IPS-18a (cell line): ENCODE measurements at regions not wholly inside any gene's neighbourhood (a gene's known extent, or its start where the extent isn't known, plus 50 kb on each side); places are given as distances from the start of the nearest gene placed in this dataset.

ENCODE experiments used
- H3K27ac ChIP-seq: one replicate; pipeline ENCODE4 v1.5.1; 2013; ENCODE audit warnings: low read length
- H3K27me3 ChIP-seq: one replicate; pipeline ENCODE4 v1.6.1; 2013; ENCODE audit warnings: mild to moderate bottlenecking, low read length; ENCODE audit not compliant: control insufficient read depth, insufficient read depth
- H3K36me3 ChIP-seq: one replicate; pipeline ENCODE4 v1.6.1; 2013; ENCODE audit warnings: low read depth, low read length; ENCODE audit not compliant: control insufficient read depth
- H3K4me1 ChIP-seq: one replicate; pipeline ENCODE4 v1.6.1; 2013; ENCODE audit warnings: low read depth, low read length; ENCODE audit not compliant: control insufficient read depth
- H3K4me3 ChIP-seq: one replicate; pipeline ENCODE4 v1.5.1; 2013; ENCODE audit warnings: low read length
- H3K9ac ChIP-seq: one replicate; pipeline ENCODE4 v1.6.1; 2013; ENCODE audit warnings: mild to moderate bottlenecking, low read length, moderate library complexity
- H3K9me3 ChIP-seq: one replicate; pipeline ENCODE4 v1.6.1; 2013; ENCODE audit warnings: low read depth, low read length; ENCODE audit not compliant: control insufficient read depth

DNA sequence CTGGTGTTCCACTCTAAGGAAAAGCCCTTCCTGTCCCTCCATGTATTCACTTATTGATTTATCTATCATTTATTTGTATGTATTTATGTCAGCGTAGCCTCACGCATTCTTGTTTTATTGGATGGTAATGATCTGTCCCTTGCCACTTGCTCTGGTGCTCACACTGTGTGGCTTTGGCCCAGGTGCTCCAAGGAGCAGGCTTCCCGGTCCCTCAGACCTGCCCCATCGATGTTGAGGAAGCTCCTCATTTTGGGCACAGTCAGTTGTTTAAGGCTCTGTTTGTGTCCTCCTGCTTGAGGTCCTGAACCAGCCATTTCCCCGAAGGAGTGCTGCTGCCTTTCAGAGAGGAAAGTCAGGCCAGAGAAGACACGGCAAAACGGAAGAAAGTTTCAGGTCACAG lies 1485.4 kb downstream of the TBC1D22A start:
- Histone ChIP-seq H3K4me1 (no peaks in the 10 kb centered on the region), H3K27me3 (no peaks in the 10 kb centered on the region), H3K4me3 (no peak overlapping the region), H3K9me3 (no peaks in the 10 kb centered on the region), H3K27ac (no peak overlapping the region), H3K36me3 (no peaks in the 10 kb centered on the region), H3K9ac (no peak overlapping the region)

DNA sequence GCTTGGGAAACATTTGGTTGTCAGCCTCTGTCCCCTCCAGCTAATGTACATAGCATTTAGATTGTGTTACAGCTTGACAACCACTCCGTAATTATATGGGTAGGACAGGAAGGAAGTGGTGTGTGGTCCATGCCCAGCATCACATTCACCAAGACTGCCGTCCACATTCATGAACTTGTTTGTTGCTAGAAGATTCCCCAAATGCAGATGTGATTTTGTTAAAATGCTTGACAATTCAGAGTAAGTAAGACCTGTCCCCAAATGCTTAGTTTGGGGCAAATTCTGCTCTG lies 1482.7 kb downstream of the TBC1D22A start:
- H3K4me3 ChIP-seq = no peak overlapping the region
- H3K9me3 ChIP-seq = no peaks in the 10 kb centered on the region
- peaks cover 3% of the 10 kb centered on the region for H3K4me1 ChIP-seq
- H3K27ac ChIP-seq = no peak overlapping the region
- H3K27me3 ChIP-seq = no peaks in the 10 kb centered on the region
- no peak overlapping the region for H3K9ac ChIP-seq
- no peaks in the 10 kb centered on the region for H3K36me3 ChIP-seq

DNA sequence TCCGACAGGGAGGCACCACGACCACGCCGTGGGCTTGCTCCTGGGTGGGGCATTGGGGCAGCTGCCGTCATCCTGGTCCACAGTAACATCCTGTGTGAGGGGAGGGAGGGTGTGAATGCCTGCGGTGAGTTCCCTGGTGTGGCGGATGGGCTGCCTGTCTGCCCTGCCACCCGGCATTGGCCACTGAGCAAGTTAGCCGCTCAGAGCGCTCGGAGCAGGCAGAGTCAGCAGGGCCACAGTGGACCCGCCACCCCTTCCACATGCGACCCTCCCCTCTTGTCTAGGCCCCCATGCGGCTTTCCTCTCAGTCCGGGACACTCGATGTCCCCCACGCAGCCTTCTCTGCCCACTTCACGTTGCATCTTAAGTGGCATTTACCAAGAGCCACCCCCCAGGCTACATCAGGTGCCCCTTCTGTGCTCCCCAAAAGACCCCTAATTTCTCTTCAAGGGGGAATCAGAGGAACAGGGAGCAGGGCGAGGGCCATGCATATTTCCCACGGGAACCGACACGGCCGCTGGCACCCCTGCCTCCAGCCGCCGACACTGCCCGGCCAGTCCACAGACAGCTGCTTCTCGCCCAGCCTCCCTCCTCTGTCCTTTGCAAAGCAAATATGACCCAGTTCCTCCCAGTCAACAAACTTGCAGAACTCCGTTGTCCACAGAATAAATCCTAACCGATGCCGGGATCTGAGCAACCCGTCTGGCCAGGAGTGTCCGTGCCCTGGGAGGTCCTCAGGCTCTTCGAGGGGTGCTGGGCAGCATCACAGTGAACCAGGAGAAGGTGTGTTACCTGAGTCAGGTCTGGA lies 1482.1 kb downstream of the TBC1D22A start:
- H3K9me3 ChIP-seq = no peaks in the 10 kb centered on the region
- H3K4me3 ChIP-seq = no peak overlapping the region
- no peak overlapping the region for H3K27ac ChIP-seq
- H3K9ac ChIP-seq = no peak overlapping the region
- peaks cover 9% of the 10 kb centered on the region for H3K4me1 ChIP-seq
- H3K27me3 ChIP-seq = no peaks in the 10 kb centered on the region
- H3K36me3 ChIP-seq = no peaks in the 10 kb centered on the region

DNA sequence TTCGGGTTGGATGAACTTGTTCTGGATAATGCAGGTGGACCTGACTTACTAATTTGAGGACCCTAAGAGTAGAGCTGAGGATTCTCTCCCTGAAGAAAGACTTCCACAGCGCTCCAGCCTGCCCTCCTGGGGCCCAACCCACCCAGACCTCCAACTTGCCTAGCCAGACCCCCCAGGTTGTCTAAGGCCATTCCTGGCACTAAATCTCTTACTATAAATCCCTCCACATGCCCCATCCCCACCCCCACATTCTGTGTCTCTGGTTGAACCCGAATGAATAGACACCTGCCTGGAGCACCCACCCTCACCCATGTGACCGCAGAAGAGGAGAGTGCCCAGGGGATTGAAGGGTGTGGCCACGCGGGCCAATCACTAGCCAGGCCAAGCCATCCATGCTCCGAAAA lies 1480.0 kb downstream of the TBC1D22A start:
- no peaks in the 10 kb centered on the region for H3K9me3 ChIP-seq
- H3K4me1 ChIP-seq = peaks cover 10% of the 10 kb centered on the region
- H3K27ac ChIP-seq = no peak overlapping the region
- H3K9ac ChIP-seq = no peak overlapping the region
- H3K4me3 ChIP-seq = no peak overlapping the region
- H3K27me3 ChIP-seq = peaks cover 5% of the 10 kb centered on the region
- H3K36me3 ChIP-seq = no peaks in the 10 kb centered on the region

DNA sequence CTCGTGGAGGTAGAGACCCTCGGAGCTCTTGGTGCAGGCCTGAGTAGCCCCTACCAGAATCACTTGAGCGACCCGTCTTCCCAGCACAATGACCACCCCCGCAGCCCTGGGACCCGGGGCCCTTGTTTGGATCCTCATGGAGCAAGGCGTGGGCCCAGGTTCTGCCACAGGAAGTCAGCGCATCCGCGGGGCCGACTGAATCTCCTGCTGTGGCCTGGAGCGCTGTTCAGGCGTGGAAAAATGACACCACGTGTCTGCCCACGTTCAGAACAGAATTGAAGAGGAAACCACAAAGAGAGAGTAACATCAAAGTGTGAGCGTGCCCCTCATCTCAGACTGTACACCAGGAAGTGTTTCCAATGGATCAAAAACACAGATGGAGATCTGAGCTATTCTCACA lies 1479.2 kb downstream of the TBC1D22A start:
- no peaks in the 10 kb centered on the region for H3K9me3 ChIP-seq
- peaks cover 10% of the 10 kb centered on the region for H3K4me1 ChIP-seq
- H3K27ac ChIP-seq = no peak overlapping the region
- H3K4me3 ChIP-seq = no peak overlapping the region
- peaks cover 5% of the 10 kb centered on the region for H3K27me3 ChIP-seq
- no peaks in the 10 kb centered on the region for H3K36me3 ChIP-seq
- no peak overlapping the region for H3K9ac ChIP-seq

DNA sequence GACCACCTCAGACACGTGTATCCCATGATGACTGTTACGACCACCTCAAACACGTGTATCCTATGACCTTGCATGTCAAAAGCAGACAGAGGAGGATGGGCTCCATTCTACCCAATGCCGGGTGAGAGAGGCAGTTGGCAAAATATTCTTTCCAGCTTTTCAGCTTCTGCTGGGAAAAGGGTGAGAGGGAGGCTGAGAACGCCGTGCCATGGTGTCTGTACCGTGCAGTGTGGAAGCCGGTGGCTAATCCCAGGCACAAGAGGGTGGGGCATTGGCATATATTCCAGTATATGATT lies 1478.4 kb downstream of the TBC1D22A start:
- no peak overlapping the region for H3K9ac ChIP-seq
- no peak overlapping the region for H3K27ac ChIP-seq
- H3K27me3 ChIP-seq = peaks cover 5% of the 10 kb centered on the region
- no peak overlapping the region for H3K4me3 ChIP-seq
- H3K36me3 ChIP-seq = no peaks in the 10 kb centered on the region
- H3K9me3 ChIP-seq = no peaks in the 10 kb centered on the region
- peaks cover 10% of the 10 kb centered on the region for H3K4me1 ChIP-seq

DNA sequence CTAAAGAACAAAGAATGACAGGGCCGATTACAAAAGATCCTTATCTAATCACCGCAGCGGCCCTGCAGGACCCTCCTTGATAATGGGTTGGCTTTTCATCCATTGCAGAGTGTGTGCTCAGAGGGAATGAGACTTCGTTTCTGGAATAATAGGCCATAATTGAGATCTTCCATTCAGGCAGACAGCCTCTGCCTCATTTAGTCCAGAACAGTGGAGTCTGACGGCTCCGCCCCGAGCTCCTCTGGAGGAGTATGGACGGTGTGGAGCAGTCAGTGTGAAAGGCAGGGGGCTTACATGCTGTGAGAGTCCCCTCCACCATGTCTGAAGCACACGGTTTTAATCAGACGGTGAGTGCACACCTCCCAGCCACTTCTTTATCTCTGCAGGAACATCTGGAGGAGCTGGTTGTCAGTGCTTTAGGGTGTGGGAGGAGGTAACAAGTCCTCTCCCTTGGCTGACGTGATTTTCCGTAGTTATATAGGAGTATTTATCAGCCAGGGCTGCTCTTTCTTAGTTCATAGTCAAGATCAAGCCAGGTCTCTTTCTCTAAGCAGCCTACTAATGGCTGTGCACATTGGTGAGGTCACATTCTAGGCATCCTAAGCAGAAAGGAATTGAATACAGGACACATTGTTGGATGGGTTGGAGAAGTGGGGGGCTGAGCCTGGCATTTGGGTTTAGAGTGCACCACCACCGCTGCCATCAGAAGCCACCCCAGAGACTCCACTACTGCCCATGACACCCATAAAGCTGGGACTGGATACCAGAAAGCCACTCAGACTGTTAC lies 1477.9 kb downstream of the TBC1D22A start:
- Histone ChIP-seq H3K4me3 (no peak overlapping the region), H3K27ac (no peak overlapping the region), H3K9ac (no peak overlapping the region), H3K36me3 (no peaks in the 10 kb centered on the region), H3K27me3 (peaks cover 5% of the 10 kb centered on the region), H3K4me1 (peaks cover 10% of the 10 kb centered on the region), H3K9me3 (no peaks in the 10 kb centered on the region)

DNA sequence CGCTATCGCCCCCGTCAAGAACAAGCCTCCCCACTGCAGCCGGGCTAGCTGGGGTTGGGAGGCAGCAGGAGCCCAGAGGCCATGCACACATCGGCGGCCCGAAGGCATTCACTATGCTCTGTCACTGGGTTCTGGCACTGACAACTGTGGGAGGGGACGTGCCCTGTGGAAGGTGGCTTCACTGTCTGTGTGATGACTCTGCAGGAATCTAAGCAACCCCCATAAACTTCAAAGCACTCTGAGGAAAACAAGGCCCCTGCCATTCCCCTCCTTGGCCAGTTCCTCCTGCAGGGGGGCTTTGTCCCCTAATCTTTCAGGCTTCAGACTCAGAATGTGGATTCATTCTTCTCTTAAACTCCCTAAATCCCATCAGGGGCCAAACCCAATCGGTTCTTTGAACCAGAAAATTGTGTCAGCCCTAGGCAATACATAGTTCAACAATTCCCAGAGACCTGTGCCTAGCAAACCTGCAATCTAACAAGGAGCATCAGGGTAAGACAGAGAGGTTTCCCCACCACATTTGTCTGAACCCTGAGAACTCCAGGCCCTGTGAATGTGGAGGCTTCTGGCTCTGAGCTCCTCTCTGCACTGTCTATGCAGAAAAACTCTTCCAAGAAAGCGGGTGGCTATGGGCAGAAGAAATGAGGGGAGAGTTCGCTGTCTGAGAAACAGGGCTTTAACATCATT lies 1477.2 kb downstream of the TBC1D22A start:
- Histone ChIP-seq H3K9ac (no peak overlapping the region), H3K27me3 (peaks cover 5% of the 10 kb centered on the region), H3K4me3 (no peak overlapping the region), H3K27ac (no peak overlapping the region), H3K9me3 (no peaks in the 10 kb centered on the region), H3K4me1 (peaks cover 10% of the 10 kb centered on the region), H3K36me3 (no peaks in the 10 kb centered on the region)

DNA sequence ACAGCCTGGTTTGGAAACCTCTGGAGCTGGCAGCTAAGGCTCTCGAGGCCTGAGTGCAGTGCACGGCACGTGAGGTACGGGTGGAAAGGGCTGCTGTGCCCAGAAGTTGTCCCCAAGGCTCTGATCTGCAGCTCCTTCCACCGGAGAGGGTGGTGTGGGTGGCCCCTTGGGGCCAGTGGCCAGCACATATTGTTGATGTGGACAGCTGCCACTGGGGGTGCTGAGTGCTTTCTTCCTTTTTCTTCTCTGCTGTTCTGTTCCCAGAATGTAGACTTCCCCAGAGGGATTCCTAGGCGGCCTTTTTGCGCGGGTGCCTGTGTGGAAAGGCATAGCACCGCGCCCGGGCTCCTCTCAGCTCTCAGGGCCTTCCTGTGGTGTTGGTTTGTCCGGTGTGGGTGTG lies 1476.5 kb downstream of the TBC1D22A start:
- no peak overlapping the region for H3K27ac ChIP-seq
- H3K27me3 ChIP-seq = peaks cover 5% of the 10 kb centered on the region
- H3K4me3 ChIP-seq = no peak overlapping the region
- no peaks in the 10 kb centered on the region for H3K36me3 ChIP-seq
- H3K4me1 ChIP-seq = peaks cover 10% of the 10 kb centered on the region
- H3K9ac ChIP-seq = no peak overlapping the region
- no peaks in the 10 kb centered on the region for H3K9me3 ChIP-seq

DNA sequence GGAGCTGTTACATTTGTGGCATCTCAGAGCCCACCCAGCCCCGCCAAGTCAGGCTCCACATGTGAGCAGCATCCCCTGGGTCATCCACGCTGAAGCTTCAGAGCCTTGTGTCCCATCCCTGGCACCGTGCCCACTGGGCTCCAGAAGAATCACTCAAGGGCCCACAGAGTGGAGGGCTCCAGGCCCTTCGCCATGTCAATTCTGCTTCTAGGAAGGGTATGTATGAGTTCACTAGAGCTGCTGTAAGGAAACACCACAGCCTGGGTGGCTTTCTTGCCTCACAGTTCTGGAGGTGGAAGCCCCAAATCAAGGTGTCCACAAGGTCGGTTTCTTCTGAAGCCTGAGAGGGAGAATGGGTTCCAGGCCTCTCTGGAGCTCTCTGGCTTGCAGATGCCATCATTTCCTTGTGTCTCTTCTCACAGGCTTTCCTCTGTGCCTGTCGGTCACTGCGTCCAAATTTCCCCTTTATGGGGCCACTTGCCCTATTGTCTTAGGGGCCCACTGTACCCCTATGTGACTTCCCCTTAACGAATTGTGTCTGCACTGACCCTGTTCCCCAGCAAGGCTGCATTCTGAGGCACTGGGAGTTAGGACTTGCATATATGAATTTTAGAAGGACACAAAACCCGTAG lies 1476.0 kb downstream of the TBC1D22A start:
- Histone ChIP-seq H3K36me3 (no peaks in the 10 kb centered on the region), H3K9me3 (peaks cover 4% of the 10 kb centered on the region), H3K9ac (no peak overlapping the region), H3K27ac (no peak overlapping the region), H3K4me1 (peaks cover 10% of the 10 kb centered on the region), H3K4me3 (no peak overlapping the region), H3K27me3 (peaks cover 5% of the 10 kb centered on the region)

DNA sequence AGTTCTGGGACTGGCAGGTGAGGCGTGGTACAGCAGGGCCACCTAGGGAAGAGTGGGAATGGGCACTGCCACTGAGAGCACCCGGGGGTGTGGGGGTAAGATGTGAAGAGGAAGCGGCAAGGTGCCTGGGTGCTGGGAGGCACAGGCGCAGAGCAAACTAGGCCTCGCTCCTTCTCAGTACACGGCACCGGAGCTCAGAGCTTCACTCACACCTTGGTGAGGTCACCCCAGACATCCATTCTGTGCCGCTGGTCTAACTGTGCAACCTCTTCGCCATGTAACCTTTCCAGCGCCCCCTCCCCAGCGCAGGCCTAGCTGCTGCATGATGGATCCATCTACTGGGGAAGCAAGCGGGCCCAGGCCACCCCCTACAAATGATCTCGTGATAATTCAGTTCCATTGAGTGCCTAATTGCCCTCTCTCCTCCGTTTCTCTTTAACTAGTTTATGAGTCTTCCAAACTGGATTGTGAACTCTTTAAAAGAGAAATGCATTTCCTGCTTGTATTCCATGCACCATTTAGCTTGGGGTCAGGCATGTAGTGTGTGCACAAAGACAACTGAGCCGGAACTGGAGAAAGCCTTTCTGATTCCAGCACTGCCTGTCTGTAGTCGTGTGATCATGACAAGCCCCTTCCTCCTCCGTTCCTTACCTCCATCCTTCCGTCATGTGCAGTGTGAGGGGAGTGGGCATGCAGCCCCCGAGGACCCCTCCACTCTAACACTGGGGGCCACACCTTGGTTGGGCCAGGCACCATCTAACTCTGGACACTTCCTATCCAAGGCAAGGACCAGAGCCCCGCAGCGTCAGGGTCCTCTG lies 1475.2 kb downstream of the TBC1D22A start:
- no peaks in the 10 kb centered on the region for H3K36me3 ChIP-seq
- peaks cover 5% of the 10 kb centered on the region for H3K27me3 ChIP-seq
- H3K4me3 ChIP-seq = no peak overlapping the region
- no peak overlapping the region for H3K27ac ChIP-seq
- H3K4me1 ChIP-seq = peaks cover 10% of the 10 kb centered on the region
- H3K9me3 ChIP-seq = peaks cover 6% of the 10 kb centered on the region
- H3K9ac ChIP-seq = no peak overlapping the region
